Lung microvascular endothelial cell (primary cell): ENCODE measurements at regions not wholly inside any gene's neighbourhood (a gene's known extent, or its start where the extent isn't known, plus 50 kb on each side); places are given as distances from the start of the nearest gene placed in this dataset.
"Not testable (repeated sequence)": the region's sequence is repeated elsewhere in the genome, so short reads cannot be mapped to it uniquely, and the experiment has no call there.

Experiments used
- DNase-seq, 2 donors: peaks; one replicate each; pipeline versions ENCODE4 v3.0.0 to v3.0.0-alpha.2; 2010; ENCODE audit warnings: low read depth in 2 of 2

- no peak for DNase-seq
Measured at GRCh38 chr7:146057958-146058357, 58.6 kb upstream of the CNTNAP2 start.

DNA sequence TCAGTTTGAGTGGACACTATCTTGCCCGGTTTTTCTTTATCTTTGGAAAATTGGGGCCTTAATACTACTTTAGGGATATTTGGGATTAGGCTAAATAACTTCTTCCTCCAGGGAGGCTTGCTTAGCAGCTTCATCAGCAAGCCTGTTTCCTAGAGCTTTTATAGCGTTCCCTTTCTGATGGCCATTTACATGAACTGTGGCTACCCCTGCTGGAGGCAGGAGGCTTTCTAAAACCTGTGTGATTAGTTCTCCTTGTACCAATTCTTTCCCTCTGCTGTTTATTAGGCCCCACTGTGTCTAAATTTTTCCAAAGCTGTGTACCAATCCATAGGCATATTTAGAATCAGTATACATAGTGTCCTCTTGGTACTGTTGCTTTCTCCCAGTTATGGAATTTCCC lies 61.7 kb upstream of the CNTNAP2 start:
- no peak for DNase-seq

DNA sequence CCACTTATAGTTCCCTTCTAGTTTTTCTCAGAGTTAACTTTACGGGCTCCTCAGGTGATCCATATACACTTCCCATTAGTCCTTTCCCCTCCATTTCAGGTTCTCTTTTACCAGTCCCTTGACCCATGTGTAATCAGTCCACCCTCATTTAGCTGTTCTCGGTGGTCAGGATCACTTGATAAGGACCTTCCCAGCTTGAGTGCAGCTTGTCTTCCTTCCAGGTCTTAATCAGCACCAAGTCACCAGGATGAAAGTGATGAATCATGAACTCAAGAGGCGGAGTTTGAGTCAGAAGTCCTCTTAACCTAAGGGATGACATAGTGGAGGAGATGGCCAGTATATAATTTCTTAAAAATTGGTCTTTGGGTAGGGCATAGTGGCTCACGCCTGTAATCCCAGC lies 63.1 kb upstream of the CNTNAP2 start:
- no peak for DNase-seq

GRCh38 chr7:146043310-146043709 lies 73.3 kb upstream of the CNTNAP2 start:
- not testable (repeated sequence) for DNase-seq

- DNase-seq = no peak
Measured at GRCh38 chr7:146028251-146028750, 88.3 kb upstream of the CNTNAP2 start.

DNA sequence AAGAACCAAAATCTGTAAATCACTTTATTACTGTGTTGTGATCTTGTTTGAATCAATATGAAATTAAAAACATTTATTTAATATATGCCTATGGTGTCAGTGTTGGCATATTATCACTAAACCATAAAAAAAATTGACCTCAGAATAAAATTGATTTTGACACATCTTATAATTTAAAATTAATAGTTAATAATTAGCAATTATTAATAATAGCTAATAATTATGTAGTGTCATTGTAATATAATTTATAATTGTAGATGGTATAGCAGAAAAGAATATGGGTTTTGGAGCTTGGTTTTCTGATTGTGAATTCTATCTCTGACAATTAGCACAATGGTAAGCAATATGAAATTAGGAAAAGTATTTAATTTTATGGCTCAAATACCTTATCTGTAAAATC lies 89.4 kb upstream of the CNTNAP2 start:
- DNase-seq = no peak

GRCh38 chr7:146022776-146023175 lies 93.8 kb upstream of the CNTNAP2 start:
- no peak for DNase-seq

GRCh38 chr7:146019041-146020004 lies 97.3 kb upstream of the CNTNAP2 start:
- not testable (repeated sequence) for DNase-seq

DNA sequence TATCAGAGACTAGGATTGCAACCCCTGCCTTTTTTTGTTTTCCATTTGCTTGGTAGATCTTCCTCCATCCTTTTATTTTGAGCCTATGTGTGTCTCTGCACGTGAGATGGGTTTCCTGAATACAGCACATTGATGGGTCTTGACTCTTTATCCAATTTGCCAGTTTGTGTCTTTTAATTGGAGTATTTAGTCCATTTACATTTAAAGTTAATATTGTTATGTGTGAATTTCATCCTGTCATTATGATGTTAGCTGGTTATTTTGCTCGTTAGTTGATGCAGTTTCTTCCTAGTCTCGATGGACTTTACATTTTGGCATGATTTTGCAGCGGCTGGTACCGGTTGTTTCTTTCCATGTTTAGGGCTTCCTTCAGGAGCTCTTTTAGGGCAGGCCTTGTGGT lies 99.2 kb upstream of the CNTNAP2 start:
- not testable (repeated sequence) for DNase-seq

DNA sequence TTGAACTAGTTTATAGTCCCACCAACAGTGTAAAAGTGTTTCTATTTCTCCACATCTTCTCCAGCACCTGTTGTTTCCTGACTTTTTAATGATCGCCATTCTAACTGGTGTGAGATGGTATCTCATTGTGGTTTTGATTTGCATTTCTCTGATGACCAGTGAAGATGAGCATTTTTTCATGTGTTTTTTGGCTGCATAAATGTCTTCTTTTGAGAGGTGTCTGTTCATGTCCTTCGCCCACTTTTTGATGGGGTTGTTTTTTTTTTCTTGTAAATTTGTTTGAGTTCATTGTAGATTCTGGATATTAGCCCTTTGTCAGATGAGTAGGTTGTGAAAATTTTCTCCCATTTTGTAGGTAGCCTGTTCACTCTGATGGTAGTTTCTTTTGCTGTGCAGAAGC lies 102.4 kb upstream of the CNTNAP2 start:
- not testable (repeated sequence) for DNase-seq

GRCh38 chr7:146008293-146008692 lies 108.3 kb upstream of the CNTNAP2 start:
- no peak for DNase-seq

DNA sequence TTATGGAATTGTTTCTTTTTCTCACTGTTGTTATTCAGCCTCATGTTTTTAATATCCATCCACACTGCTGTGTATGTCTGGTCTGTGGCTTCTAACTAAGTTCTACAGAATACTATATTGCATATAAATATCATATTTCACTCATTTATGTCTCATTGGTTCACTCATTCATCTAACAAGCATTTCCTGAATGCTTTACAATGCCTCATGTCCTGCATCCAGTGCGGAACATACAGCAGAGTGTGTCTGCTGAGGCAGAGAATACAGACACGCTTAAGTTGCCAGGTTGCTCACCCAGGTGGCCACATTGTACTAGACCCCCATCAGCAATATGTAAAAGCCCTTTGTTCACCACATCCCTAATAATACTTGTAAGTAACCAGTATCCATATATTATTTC lies 111.8 kb upstream of the CNTNAP2 start:
- no peak for DNase-seq

DNA sequence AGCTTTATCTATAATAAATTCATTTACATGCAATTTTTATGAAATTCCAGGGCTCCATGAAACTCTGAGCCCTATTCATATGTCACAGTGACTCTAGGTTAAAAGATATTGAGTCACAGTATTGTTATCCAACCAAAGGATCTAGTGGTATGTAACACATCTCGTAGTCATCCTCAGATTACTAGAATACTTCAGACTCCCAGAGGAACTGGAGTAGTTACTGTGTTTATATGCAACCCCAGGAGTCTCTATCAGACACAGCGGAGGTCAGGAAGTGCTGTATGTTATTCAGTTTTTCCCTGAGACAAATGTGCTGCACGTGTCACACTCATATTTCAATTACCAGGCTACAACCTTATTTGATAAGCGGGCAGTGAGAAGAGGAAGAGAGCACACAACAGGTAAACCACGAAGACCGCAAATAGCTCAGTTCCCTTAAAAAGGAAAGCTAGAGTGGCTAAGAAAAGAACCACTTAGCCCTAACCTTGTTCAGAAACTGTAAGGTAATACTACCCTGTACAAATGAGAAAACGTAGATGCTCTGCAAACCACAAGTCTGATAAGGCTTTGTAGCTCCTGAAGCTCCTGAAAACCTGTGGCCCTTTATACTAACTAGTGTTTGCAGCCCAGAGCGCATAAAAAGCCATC lies 114.0 kb upstream of the CNTNAP2 start:
- no peak for DNase-seq

GRCh38 chr7:146002008-146002407 lies 114.6 kb upstream of the CNTNAP2 start:
- DNase-seq = no peak

GRCh38 chr7:146000882-146001281 lies 115.7 kb upstream of the CNTNAP2 start:
- DNase-seq = no peak

- DNase-seq = no peak
Measured at GRCh38 chr7:145989469-145989868, 127.1 kb upstream of the CNTNAP2 start.

DNA sequence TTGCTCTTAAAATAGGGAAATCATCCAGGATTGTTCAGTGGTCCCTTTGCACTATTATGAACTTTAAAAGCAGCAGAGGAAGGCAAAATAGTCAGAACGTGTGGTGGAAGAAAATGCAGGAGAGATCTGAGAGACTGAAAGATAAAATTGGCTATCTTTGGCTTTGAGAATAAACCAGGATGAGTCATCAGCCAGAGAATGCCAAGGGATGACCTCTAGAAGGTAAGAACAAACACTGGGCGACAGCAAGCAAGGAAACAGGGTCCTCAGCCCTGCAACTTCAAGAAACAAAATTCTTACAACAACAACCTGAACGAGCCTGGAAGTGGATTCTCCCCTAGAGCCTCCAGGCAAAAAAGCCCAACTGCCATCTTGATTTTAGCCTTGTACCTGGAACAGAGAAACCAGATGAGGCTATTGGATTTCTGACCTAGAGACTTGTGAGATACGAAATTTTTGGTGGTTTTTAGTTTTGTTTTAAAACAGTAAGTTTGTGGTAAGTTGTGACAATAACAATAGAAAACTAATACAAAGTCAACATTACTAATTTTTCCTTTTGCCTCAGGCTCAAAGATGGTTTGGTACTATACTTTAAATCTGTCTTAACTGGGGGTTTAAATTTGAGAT lies 130.2 kb upstream of the CNTNAP2 start:
- DNase-seq = no peak

- no peak for DNase-seq
Measured at GRCh38 chr7:145978769-145979168, 137.8 kb upstream of the CNTNAP2 start.

- no peak for DNase-seq
Measured at GRCh38 chr7:145959981-145960380, 156.6 kb upstream of the CNTNAP2 start.

DNA sequence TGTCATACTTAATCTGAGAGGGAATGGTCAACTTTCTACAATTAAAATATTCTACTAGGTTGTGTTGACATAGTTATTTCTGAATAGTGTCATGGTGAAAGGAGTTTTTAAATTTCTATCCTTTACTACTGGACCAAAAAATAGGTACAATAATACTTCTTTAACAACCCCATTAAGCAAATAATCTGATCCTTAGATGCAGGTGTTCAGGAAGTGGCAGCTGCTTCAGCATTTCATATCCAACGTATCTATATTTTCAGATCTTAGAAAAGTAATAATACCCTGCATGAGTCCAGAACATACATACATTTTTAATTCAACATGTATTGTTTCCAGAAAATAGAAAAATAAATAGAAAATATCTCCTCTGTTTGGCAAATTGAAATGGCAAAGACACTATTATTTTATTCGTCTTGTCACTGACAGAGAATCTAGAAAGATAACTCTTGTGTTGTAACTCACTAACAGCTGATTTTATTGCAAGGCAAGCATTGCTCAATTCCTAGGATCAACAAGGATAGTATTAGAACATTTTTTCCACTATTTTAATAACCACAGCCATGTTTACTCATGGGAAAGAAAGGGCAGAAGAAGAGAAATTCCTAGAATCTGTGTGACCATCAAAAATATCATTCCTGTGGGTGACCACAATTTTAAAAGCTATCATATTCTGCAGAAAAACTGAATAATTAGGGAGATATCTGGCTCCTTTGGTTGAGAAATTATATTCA lies 159.3 kb upstream of the CNTNAP2 start:
- DNase-seq = no peak

DNA sequence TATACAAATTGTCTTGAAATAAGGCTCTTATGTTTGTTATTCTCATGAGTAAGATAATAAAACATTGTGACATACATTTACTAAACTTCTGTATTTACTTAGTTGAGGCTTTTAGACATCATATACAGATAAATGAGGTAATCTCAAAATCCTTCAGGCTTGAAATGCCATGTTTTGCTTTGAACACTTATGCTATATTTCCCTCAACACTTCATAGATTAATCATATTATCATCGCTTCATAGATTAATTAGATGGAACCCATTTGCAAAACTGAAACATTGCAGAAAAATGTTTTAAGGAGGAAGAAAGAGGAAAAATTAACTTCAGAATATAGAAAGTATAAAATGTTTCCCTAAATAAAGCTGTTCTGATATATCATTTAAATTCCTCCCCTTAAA lies 165.0 kb upstream of the CNTNAP2 start:
- no peak for DNase-seq

GRCh38 chr7:145928937-145929336 lies 187.7 kb upstream of the CNTNAP2 start:
- no peak for DNase-seq
